ENCODE measurements at regions not wholly inside any gene's neighbourhood (a gene's known extent, or its start where the extent isn't known, plus 50 kb on each side); places are given as distances from the start of the nearest gene placed in this dataset.

GRCh38 chr5:175118700-175119309 is 325.2 kb downstream of the DRD1 start:
- TF ChIP-seq CTCF (conservative IDR thresholded peaks at IDR 0.05; ENCODE audit: low read depth, low read length) = no peak
- no peak for TF ChIP-seq POLR2A (IDR thresholded peaks at IDR 0.05; ENCODE audit: low read depth, low read length)
- no peak for TF ChIP-seq MXI1 (IDR thresholded peaks at IDR 0.05; ENCODE audit: borderline replicate concordance, low read depth, low read length)
- TF ChIP-seq MAZ (IDR thresholded peaks at IDR 0.05; ENCODE audit: borderline replicate concordance, low read depth, low read length) = no peak
- no peak for TF ChIP-seq RFX5 (IDR thresholded peaks at IDR 0.05; ENCODE audit: low read depth, low read length)
- no peak for TF ChIP-seq CEBPB (IDR thresholded peaks at IDR 0.05; ENCODE audit: low read depth, low read length)
- TF ChIP-seq USF2 (IDR thresholded peaks at IDR 0.05; ENCODE audit: low read depth, low read length) = no peak
- TF ChIP-seq ELK1 (IDR thresholded peaks at IDR 0.05; ENCODE audit: borderline replicate concordance, low read depth, low read length) = no peak
- no peak for TF ChIP-seq RCOR1 (IDR thresholded peaks at IDR 0.05; ENCODE audit: insufficient replicate concordance, low read length)
- TF ChIP-seq CHD1 (IDR thresholded peaks at IDR 0.05; ENCODE audit: low read depth, low read length) = no peak
- TF ChIP-seq FOS (IDR thresholded peaks at IDR 0.05; ENCODE audit: low read depth, low read length) = no peak
- no peak for TF ChIP-seq SMC3 (IDR thresholded peaks at IDR 0.05; ENCODE audit: low read depth, low read length)
